Neural cell (in vitro differentiated cells): ENCODE measurements at regions not wholly inside any gene's neighbourhood (a gene's known extent, or its start where the extent isn't known, plus 50 kb on each side); places are given as distances from the start of the nearest gene placed in this dataset.

Experiments used
- H2AFZ ChIP-seq: fragments of 200-600, 300-800 bp; sonication (generic), shearing (Covaris generic); 2 replicates; pipeline ENCODE4 v1.6.0; 2014; ENCODE audit warnings: low read depth, mild to moderate bottlenecking, antibody characterized with exemption, low read length, moderate library complexity
- H3F3A ChIP-seq: fragments of 200-600 bp; shearing (Covaris generic); 2 replicates; pipeline ENCODE4 v1.6.1; 2016; ENCODE audit warnings: mild to moderate bottlenecking, moderate library complexity, mixed read lengths, antibody characterized with exemption, low read length; ENCODE audit not compliant: insufficient read depth, poor library complexity, severe bottlenecking
- H3K27ac ChIP-seq: fragments of 200-600, 300-800 bp; sonication (generic), shearing (Covaris generic); 2 replicates; pipeline ENCODE4 v1.5.1; 2014; ENCODE audit warnings: mild to moderate bottlenecking, low read length, moderate library complexity
- H3K27me3 ChIP-seq: fragments of 300-800, 200-600 bp; sonication (generic), shearing (Covaris generic); 2 replicates; pipeline ENCODE4 v1.6.0; 2014; ENCODE audit warnings: mild to moderate bottlenecking, low read depth, low read length, moderate library complexity; ENCODE audit not compliant: insufficient read depth
- H3K36me3 ChIP-seq: fragments of 300-800, 200-600 bp; sonication (generic), shearing (Covaris generic); 2 replicates; pipeline ENCODE4 v1.5.1; 2014; ENCODE audit warnings: mild to moderate bottlenecking, antibody characterized with exemption, low read length, moderate library complexity; ENCODE audit not compliant: insufficient read depth
- H3K4me2 ChIP-seq: fragments of 300-800, 200-600 bp; sonication (generic), shearing (Covaris generic); 2 replicates; pipeline ENCODE4 v1.6.0; 2014; ENCODE audit warnings: mild to moderate bottlenecking, low read length
- H3K4me3 ChIP-seq: fragments of 300-800, 200-600 bp; sonication (generic), shearing (Covaris generic); 2 replicates; pipeline ENCODE4 v1.5.1; 2014; ENCODE audit warnings: mild to moderate bottlenecking, low read length, moderate library complexity
- H3K79me2 ChIP-seq: fragments of 200-600 bp; shearing (Covaris generic); replicated peaks from 2 replicates; pipeline ENCODE4 v1.6.0; 2014; ENCODE audit warnings: mild to moderate bottlenecking, low read length, moderate library complexity; ENCODE audit not compliant: insufficient read depth
- H3K9ac ChIP-seq: fragments of 300-800, 200-600 bp; sonication (generic), shearing (Covaris generic); 2 replicates; pipeline ENCODE4 v1.6.1; 2016; ENCODE audit warnings: mild to moderate bottlenecking, low read length, mixed read lengths
- H3K9me2 ChIP-seq: fragments of 200-600 bp; shearing (Covaris generic); 2 replicates; pipeline ENCODE4 v1.6.1; 2016; ENCODE audit warnings: mild to moderate bottlenecking, low read length, mixed read lengths; ENCODE audit not compliant: insufficient read depth
- H3K9me3 ChIP-seq: fragments of 200-600, 300-800 bp; sonication (generic), shearing (Covaris generic); 2 replicates; pipeline ENCODE4 v1.6.1; 2016; ENCODE audit warnings: mild to moderate bottlenecking, mixed run types, low read length, moderate library complexity, mixed read lengths
- H4K20me1 ChIP-seq: fragments of 200-600 bp; shearing (Covaris generic); 2 replicates; pipeline ENCODE4 v1.6.1; 2016; ENCODE audit warnings: mild to moderate bottlenecking, mixed run types; ENCODE audit not compliant: insufficient read depth
- CTCF ChIP-seq: fragments of 450-650 bp; IDR thresholded peaks from 2 replicates; pipeline ENCODE4 v1.5.1; 2014; ENCODE audit warnings: antibody characterized with exemption, mild to moderate bottlenecking, moderate library complexity; ENCODE audit not compliant: poor library complexity, severe bottlenecking
- EP300 ChIP-seq: fragments of 450-650 bp; conservative IDR thresholded peaks from 2 replicates; pipeline ENCODE4 v1.6.1; 2014; ENCODE audit warnings: antibody characterized with exemption, mild to moderate bottlenecking, moderate library complexity; ENCODE audit not compliant: poor library complexity, severe bottlenecking
- EZH2 ChIP-seq: fragments of 200-600, 300-800 bp; shearing (Covaris generic), sonication (generic); IDR thresholded peaks from 2 replicates; pipeline ENCODE4 v1.6.1; 2014; ENCODE audit warnings: antibody characterized with exemption, low read length, borderline replicate concordance, mild to moderate bottlenecking; ENCODE audit not compliant: insufficient read depth, poor library complexity, severe bottlenecking
- MXI1 ChIP-seq: fragments of 450-650 bp; conservative IDR thresholded peaks from 2 replicates; pipeline ENCODE4 v1.6.1; 2014; ENCODE audit warnings: antibody characterized with exemption, mild to moderate bottlenecking; ENCODE audit not compliant: poor library complexity, severe bottlenecking
- POLR2AphosphoS5 ChIP-seq: IDR thresholded peaks from 2 replicates; pipeline ENCODE4 v1.6.1; 2012
- RAD21 ChIP-seq: fragments of 450-650 bp; conservative IDR thresholded peaks from 2 replicates; pipeline ENCODE4 v1.6.1; 2014; ENCODE audit warnings: antibody characterized with exemption, mild to moderate bottlenecking, moderate library complexity
- REST ChIP-seq: IDR thresholded peaks from 2 replicates; pipeline ENCODE4 v1.6.1; 2012; ENCODE audit warnings: borderline replicate concordance
- SMC3 ChIP-seq: fragments of 450-650 bp; conservative IDR thresholded peaks from 2 replicates; pipeline ENCODE4 v1.6.1; 2014; ENCODE audit warnings: antibody characterized with exemption, mild to moderate bottlenecking, moderate library complexity; ENCODE audit not compliant: poor library complexity
- TAF1 ChIP-seq: IDR thresholded peaks from 2 replicates; pipeline ENCODE4 v1.6.1; 2012; ENCODE audit warnings: low read depth

GRCh38 chr10:4596951-4597350 is 229.1 kb upstream of the AKR1E2 start:
- H3K27ac ChIP-seq = no peak overlapping the region
- H3K36me3 ChIP-seq = no peaks in the 10 kb centered on the region
- no peaks in the 10 kb centered on the region for H3K9me3 ChIP-seq
- H3K27me3 ChIP-seq = no peaks in the 10 kb centered on the region
- H3F3A ChIP-seq = no peaks in the 10 kb centered on the region
- H3K4me3 ChIP-seq = no peak overlapping the region
- H2AFZ ChIP-seq = no peak overlapping the region
- H3K79me2 ChIP-seq = no peaks in the 10 kb centered on the region
- H3K4me2 ChIP-seq = no peak overlapping the region
- H3K9me2 ChIP-seq = no peaks in the 10 kb centered on the region
- no peaks in the 10 kb centered on the region for H4K20me1 ChIP-seq
- no peak overlapping the region for H3K9ac ChIP-seq
- TF ChIP-seq RAD21 (no peak), CTCF (no peak), POLR2AphosphoS5 (no peak), TAF1 (no peak), MXI1 (no peak), REST (no peak), EP300 (no peak), SMC3 (no peak), EZH2 (no peak)

GRCh38 chr10:4595719-4596319 is 230.2 kb upstream of the AKR1E2 start:
- Histone ChIP-seq H3K9ac (no peak overlapping the region), H3K9me2 (no peaks in the 10 kb centered on the region), H3K4me2 (no peak overlapping the region), H3K36me3 (no peaks in the 10 kb centered on the region), H3K27ac (no peak overlapping the region), H3K79me2 (no peaks in the 10 kb centered on the region), H2AFZ (no peak overlapping the region), H3K4me3 (no peak overlapping the region), H3K27me3 (no peaks in the 10 kb centered on the region), H3K9me3 (no peaks in the 10 kb centered on the region), H3F3A (no peaks in the 10 kb centered on the region), H4K20me1 (no peaks in the 10 kb centered on the region)
- TF ChIP-seq REST (no peak), SMC3 (no peak), POLR2AphosphoS5 (no peak), CTCF (no peak)
